HUES48 (cell line): ENCODE measurements at regions not wholly inside any gene's neighbourhood (a gene's known extent, or its start where the extent isn't known, plus 50 kb on each side); places are given as distances from the start of the nearest gene placed in this dataset.

Experiments used
- H3K27ac ChIP-seq: one replicate; pipeline ENCODE4 v1.7.0; 2013; ENCODE audit warnings: low read depth, low read length, inconsistent platforms
- H3K27me3 ChIP-seq: 2 replicates; pipeline ENCODE4 v1.6.1; 2013; ENCODE audit warnings: mild to moderate bottlenecking, low read length; ENCODE audit not compliant: control insufficient read depth, insufficient read depth
- H3K36me3 ChIP-seq: 2 replicates; pipeline ENCODE4 v1.6.1; 2013; ENCODE audit warnings: low read length; ENCODE audit not compliant: control insufficient read depth, insufficient read depth
- H3K4me1 ChIP-seq: 2 replicates; pipeline ENCODE4 v1.6.1; 2013; ENCODE audit warnings: mild to moderate bottlenecking, low read length; ENCODE audit not compliant: control insufficient read depth, insufficient read depth
- H3K4me3 ChIP-seq: 2 replicates; pipeline ENCODE4 v1.5.1; 2013; ENCODE audit warnings: mild to moderate bottlenecking, low read depth, low read length
- H3K9ac ChIP-seq: 2 replicates; pipeline ENCODE4 v1.6.1; 2013; ENCODE audit warnings: mild to moderate bottlenecking, low read depth, low read length, moderate library complexity
- H3K9me3 ChIP-seq: 2 replicates; pipeline ENCODE4 v1.6.1; 2013; ENCODE audit warnings: low read length; ENCODE audit not compliant: control insufficient read depth, insufficient read depth

DNA sequence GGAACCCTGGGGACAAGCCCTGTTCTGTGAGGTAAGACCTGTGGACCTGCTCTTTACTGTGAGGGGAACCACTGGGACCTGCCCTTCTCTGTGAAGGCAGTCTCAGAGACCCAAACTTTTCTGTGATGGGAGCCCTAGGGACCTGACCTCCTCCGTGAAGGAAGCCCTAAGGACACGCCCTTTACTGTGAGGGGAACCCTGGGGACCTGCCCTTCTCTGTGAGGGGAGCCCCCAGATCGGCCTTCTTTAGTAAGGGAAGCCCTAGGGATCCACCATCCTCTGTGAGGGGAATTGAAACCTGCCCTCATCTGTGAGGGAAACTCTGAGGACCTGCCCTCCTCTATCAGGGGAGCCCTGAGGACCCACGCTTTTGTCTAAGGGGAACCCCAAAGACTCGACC is 343.5 kb downstream of the UQCRFS1 start:
- Histone ChIP-seq H3K27me3 (no peaks in the 10 kb centered on the region), H3K27ac (no peak overlapping the region)

DNA sequence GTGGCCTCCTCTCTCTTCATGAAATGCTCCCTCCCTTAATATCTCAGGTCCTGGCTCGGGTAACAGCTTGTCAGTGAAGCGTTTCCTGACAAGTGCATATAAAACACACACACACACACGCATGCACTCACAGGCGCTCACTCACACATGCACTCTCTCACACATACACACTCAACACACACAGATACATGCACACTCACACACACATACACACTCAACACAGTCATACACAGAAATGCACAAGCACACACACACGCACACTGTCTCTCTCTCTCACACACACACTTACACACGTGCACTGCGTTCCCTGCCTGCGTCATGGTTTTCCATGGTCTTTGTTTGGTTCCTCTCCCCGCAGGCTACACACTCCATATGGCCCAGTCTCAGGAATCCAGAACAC is 344.1 kb downstream of the UQCRFS1 start:
- no peak overlapping the region for H3K27ac ChIP-seq
- no peaks in the 10 kb centered on the region for H3K27me3 ChIP-seq
- no peaks in the 10 kb centered on the region for H3K4me1 ChIP-seq
- H3K4me3 ChIP-seq: no peak overlapping the region
- no peaks in the 10 kb centered on the region for H3K9me3 ChIP-seq
- H3K36me3 ChIP-seq: no peaks in the 10 kb centered on the region
- H3K9ac ChIP-seq: no peak overlapping the region

More for the DNA sequence above, 343.5 kb downstream of the UQCRFS1 start:
- Histone ChIP-seq H3K4me1 (no peaks in the 10 kb centered on the region), H3K9ac (no peak overlapping the region), H3K36me3 (no peaks in the 10 kb centered on the region), H3K4me3 (no peak overlapping the region), H3K9me3 (no peaks in the 10 kb centered on the region)

DNA sequence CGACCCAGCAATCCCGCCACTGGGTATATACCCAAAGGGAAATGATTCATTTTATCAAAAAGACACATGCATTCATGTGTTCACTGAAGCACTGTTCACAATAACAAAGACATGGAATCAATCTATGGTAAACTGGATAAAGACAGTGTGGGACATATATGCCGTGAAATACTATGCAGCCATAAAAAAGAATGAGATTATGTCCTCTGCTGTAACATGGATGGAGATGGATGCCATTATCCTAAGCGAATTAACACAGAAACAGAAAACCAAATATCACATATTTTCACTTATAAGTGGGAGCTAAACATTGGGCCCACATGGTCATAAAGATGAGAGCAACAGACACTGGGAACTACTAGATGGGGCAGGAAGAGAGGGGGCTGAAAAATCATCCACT is 345.0 kb downstream of the UQCRFS1 start:
- Histone ChIP-seq H3K27me3 (no peaks in the 10 kb centered on the region), H3K9me3 (no peaks in the 10 kb centered on the region), H3K27ac (no peak overlapping the region), H3K36me3 (no peaks in the 10 kb centered on the region), H3K9ac (no peak overlapping the region), H3K4me1 (no peaks in the 10 kb centered on the region), H3K4me3 (no peak overlapping the region)

GRCh38 chr19:28864577-28865042 is 348.3 kb downstream of the UQCRFS1 start:
- Histone ChIP-seq H3K27ac (no peak overlapping the region), H3K27me3 (no peaks in the 10 kb centered on the region), H3K36me3 (no peaks in the 10 kb centered on the region), H3K9ac (no peak overlapping the region), H3K4me1 (no peaks in the 10 kb centered on the region), H3K4me3 (no peak overlapping the region), H3K9me3 (no peaks in the 10 kb centered on the region)

DNA sequence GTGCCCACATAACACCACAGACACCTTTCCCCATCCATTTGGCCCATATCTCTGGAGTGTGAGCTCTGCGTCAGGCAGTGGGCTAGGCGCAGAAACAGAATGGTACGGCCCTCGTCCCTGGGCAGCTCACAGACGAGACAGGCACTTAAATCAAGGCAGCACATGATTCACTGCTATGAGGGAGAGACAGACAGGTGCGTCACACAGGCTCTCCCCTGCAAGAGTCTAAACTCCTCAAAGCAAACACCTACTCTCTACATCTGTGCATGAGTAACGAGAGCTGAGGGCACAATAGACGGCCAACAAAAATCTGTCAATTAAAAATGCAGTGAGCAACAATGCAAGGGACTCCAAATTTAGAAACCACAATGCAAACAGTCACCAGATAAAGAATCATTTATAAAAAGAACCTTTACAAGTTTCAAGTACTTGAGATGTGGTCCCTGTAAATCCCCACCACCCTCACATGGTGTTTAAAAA is 348.9 kb downstream of the UQCRFS1 start:
- Histone ChIP-seq H3K27ac (no peak overlapping the region), H3K9ac (no peak overlapping the region), H3K4me3 (no peak overlapping the region), H3K36me3 (no peaks in the 10 kb centered on the region), H3K4me1 (no peaks in the 10 kb centered on the region), H3K27me3 (no peaks in the 10 kb centered on the region), H3K9me3 (no peaks in the 10 kb centered on the region)

GRCh38 chr19:28862238-28862637 is 350.7 kb downstream of the UQCRFS1 start:
- H3K27ac ChIP-seq: no peak overlapping the region
- no peak overlapping the region for H3K4me3 ChIP-seq
- H3K27me3 ChIP-seq: no peaks in the 10 kb centered on the region
- H3K9me3 ChIP-seq: no peaks in the 10 kb centered on the region
- peaks cover 9% of the 10 kb centered on the region; the same call in 1 of the 2 replicates for H3K4me1 ChIP-seq
- H3K9ac ChIP-seq: no peak overlapping the region
- no peaks in the 10 kb centered on the region for H3K36me3 ChIP-seq

DNA sequence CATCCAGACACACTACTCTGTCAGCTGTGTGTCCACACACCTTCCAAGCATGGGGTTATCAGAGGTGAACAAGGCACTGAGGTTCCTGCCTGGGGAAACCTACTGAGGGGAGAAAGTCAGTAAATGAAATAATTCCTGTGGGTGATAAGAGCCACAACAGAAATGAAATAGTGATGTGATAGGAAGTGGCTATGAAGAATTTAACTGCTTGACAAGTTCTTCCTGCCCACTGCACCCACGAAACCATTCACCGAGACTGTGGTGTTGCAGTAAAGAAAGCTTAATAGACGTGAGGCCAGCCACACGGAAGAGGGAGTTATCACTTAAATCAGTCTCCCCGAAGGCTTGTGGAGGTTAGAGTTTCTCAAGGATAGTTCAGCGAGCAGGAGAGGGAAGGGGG is 353.1 kb downstream of the UQCRFS1 start:
- H3K27ac ChIP-seq: no peak overlapping the region
- H3K36me3 ChIP-seq: no peaks in the 10 kb centered on the region
- H3K27me3 ChIP-seq: no peaks in the 10 kb centered on the region
- no peak overlapping the region for H3K4me3 ChIP-seq
- H3K4me1 ChIP-seq: peaks cover 9% of the 10 kb centered on the region; the same call in 1 of the 2 replicates
- H3K9ac ChIP-seq: no peak overlapping the region
- H3K9me3 ChIP-seq: no peaks in the 10 kb centered on the region

GRCh38 chr19:28858933-28859332 is 354.0 kb downstream of the UQCRFS1 start:
- no peak overlapping the region for H3K27ac ChIP-seq
- no peaks in the 10 kb centered on the region for H3K36me3 ChIP-seq
- no peak overlapping the region for H3K9ac ChIP-seq
- H3K4me3 ChIP-seq: no peak overlapping the region
- H3K4me1 ChIP-seq: peaks cover 9% of the 10 kb centered on the region; the same call in 1 of the 2 replicates
- H3K27me3 ChIP-seq: no peaks in the 10 kb centered on the region
- H3K9me3 ChIP-seq: no peaks in the 10 kb centered on the region

DNA sequence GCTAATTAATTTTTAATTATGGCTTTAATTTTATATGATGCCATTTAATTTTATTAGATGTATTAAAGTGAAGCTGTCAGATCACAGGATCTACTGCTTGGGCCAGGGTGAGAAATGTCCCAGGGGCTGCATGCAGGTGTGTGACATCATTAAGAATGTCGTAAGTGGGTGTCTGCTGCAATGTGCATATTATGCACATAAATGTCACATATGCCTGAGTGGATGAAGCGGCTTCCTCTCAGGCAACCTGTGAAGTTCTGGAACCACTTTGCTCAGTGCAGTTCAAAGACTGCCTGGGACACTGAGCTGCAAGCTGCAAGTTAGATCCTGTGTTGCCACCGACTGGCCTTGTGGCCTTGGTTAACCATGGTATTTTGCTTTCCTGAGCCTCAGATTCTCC is 355.0 kb downstream of the UQCRFS1 start:
- peaks cover 9% of the 10 kb centered on the region; the same call in 1 of the 2 replicates for H3K4me1 ChIP-seq
- H3K9ac ChIP-seq: no peak overlapping the region
- no peaks in the 10 kb centered on the region for H3K27me3 ChIP-seq
- H3K4me3 ChIP-seq: no peak overlapping the region
- H3K27ac ChIP-seq: no peak overlapping the region
- no peaks in the 10 kb centered on the region for H3K9me3 ChIP-seq
- no peaks in the 10 kb centered on the region for H3K36me3 ChIP-seq

DNA sequence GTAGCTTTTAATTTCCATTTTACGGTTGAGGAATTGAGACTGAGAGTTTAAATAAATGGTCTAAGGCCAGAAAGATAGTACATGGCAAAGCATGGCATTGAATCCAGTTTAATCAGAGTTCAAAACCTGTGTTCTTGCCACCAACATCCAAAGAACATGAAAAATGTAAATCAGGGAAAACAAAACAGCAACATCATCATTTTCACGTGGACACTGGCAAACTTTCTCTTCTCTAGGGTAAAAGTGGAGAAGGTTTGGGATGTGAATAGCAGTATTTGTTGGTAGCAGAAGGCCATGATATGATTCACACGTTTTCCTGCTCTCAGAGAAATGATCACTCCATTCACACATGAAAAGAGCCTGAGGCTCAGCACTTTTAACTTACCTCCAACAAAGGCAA is 357.7 kb downstream of the UQCRFS1 start:
- Histone ChIP-seq H3K27me3 (no peaks in the 10 kb centered on the region), H3K4me3 (no peak overlapping the region), H3K9me3 (no peaks in the 10 kb centered on the region), H3K9ac (no peak overlapping the region), H3K27ac (no peak overlapping the region), H3K4me1 (peaks cover 9% of the 10 kb centered on the region; the same call in 1 of the 2 replicates), H3K36me3 (no peaks in the 10 kb centered on the region)

DNA sequence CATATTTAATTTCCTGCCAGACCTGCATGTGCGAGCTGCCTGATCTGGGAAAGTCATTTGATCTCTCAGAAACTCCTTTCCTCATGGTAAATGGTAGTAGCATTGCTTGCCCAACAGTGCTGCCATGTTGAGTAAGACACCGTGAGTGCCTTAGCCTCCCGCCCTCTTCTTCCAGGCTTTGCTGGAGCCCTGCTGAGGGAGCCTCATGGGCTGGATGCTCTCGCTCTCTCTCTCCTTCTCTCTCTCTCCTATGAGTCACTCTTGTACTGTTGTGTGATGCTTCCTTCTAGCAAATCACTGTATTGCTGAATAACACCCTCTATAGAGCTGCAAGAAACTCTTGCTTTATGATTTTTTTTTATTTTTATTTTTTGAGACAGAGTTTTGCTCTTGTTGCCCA is 365.5 kb downstream of the UQCRFS1 start:
- H3K27me3 ChIP-seq: no peaks in the 10 kb centered on the region
- no peaks in the 10 kb centered on the region for H3K9me3 ChIP-seq
- H3K27ac ChIP-seq: no peak overlapping the region
- H3K36me3 ChIP-seq: no peaks in the 10 kb centered on the region
- no peak overlapping the region for H3K4me3 ChIP-seq
- H3K4me1 ChIP-seq: no peaks in the 10 kb centered on the region
- no peak overlapping the region for H3K9ac ChIP-seq
